GM12878 (cell line): ENCODE measurements at regions not wholly inside any gene's neighbourhood (a gene's known extent, or its start where the extent isn't known, plus 50 kb on each side); places are given as distances from the start of the nearest gene placed in this dataset.

Experiments used
- ATAC-seq: fragments of 200-7000 bp; cut with Tn5 transposase; 3 replicates; pipeline ENCODE4 v1.9.1; 2020; ENCODE audit warnings: mild to moderate bottlenecking, moderate library complexity
- BruUV-seq: library from RNA; stranded (reverse); fragments of 400-500 nt; replicated peaks from 2 replicates; lab custom pipeline; 2021; lab: Mats Ljungman, UMichigan
- CTCF ChIA-PET: fragments of 300-600 bp; sonication (Branson Sonifier 250); formaldehyde crosslinking; extraction: SDS; loops from one replicate; lab custom pipeline; 2021; ENCODE audit warnings: inconsistent platforms; lab: Yijun Ruan, JAX
- POLR2A ChIA-PET: fragments of 350-600 bp; formaldehyde crosslinking; extraction: SDS; loops from one replicate; lab custom pipeline; 2021; ENCODE audit warnings: inconsistent platforms; lab: Charles Lee
- RAD21 ChIA-PET: fragments of 300-600 bp; sonication (Branson Sonifier 250); formaldehyde crosslinking; loops from one replicate; lab custom pipeline; 2023; ENCODE audit warnings: antibody characterized with exemption; ENCODE audit not compliant: unreplicated experiment; lab: Charles Lee
- SMC1A ChIA-PET: fragments of 300-600 bp; sonication (Branson Sonifier 250); formaldehyde crosslinking; loops from one replicate; lab custom pipeline; 2023; ENCODE audit not compliant: unreplicated experiment, uncharacterized antibody; lab: Charles Lee
- DNase-seq: peaks from one replicate; pipeline ENCODE4 v3.0.0-alpha.2; 2011; ENCODE audit warnings: low read depth, low spot score
- FAIRE-seq: peaks from 3 replicates; lab custom pipeline; 2011; peaks lifted over from hg19 to GRCh38; lab: Jason Lieb, UNC
- H2AFZ ChIP-seq: 2 replicates; pipeline ENCODE4 v1.6.0; 2011; ENCODE audit warnings: low read depth, low read length, control low read depth; ENCODE audit not compliant: control insufficient read depth
- H3K27ac ChIP-seq: 2 replicates; pipeline ENCODE4 v1.5.1; 2011; ENCODE audit warnings: control low read depth; ENCODE audit not compliant: control insufficient read depth, insufficient read depth
- H3K27me3 ChIP-seq, 2 experiments: replicated peaks in 1 of 2; 2 replicates each; pipeline versions ENCODE4 v1.6.0 to v1.6.1; 2011; ENCODE audit warnings: low read length in 1 of 2; ENCODE audit not compliant: control insufficient read depth in 2 of 2, insufficient read depth in 2 of 2
- H3K36me3 ChIP-seq, 2 experiments: 2 replicates each; pipeline ENCODE4 v1.5.1; 2011; ENCODE audit warnings: low read length in 1 of 2; ENCODE audit not compliant: control insufficient read depth in 2 of 2, insufficient read depth in 2 of 2
- H3K4me1 ChIP-seq: 2 replicates; pipeline ENCODE4 v1.6.1; 2011; ENCODE audit warnings: mild to moderate bottlenecking, low read length, moderate library complexity, mixed read lengths; ENCODE audit not compliant: control insufficient read depth, insufficient read depth
- H3K4me2 ChIP-seq: 2 replicates; pipeline ENCODE4 v1.6.0; 2011; ENCODE audit warnings: control low read depth; ENCODE audit not compliant: control insufficient read depth, insufficient read depth
- H3K4me3 ChIP-seq: fragments of 200-600 bp; sonication (generic); 2 replicates; pipeline ENCODE4 v1.5.1; 2016
- H3K79me2 ChIP-seq: 2 replicates; pipeline ENCODE4 v1.6.0; 2011; ENCODE audit warnings: low read length; ENCODE audit not compliant: control insufficient read depth, insufficient read depth
- H3K9ac ChIP-seq: 2 replicates; pipeline ENCODE4 v1.8.0; 2011; ENCODE audit warnings: low read length, control low read depth, mixed read lengths; ENCODE audit not compliant: control insufficient read depth, insufficient read depth
- H3K9me3 ChIP-seq: replicated peaks from 3 replicates; pipeline ENCODE4 v1.5.1; 2011; ENCODE audit warnings: mild to moderate bottlenecking, low read length; ENCODE audit not compliant: control insufficient read depth, insufficient read depth
- H4K20me1 ChIP-seq: 2 replicates; pipeline ENCODE4 v1.6.0; 2011; ENCODE audit not compliant: control insufficient read depth, insufficient read depth
- ASH2L ChIP-seq: fragments of 300-600, 200-600 bp; sonication (generic); IDR thresholded peaks from 2 replicates; pipeline ENCODE4 v1.6.1; 2017; ENCODE audit warnings: low read depth, mild to moderate bottlenecking, borderline replicate concordance
- BRCA1 ChIP-seq: IDR thresholded peaks from 2 replicates; pipeline ENCODE4 v1.6.1; 2011; ENCODE audit warnings: low read depth, low read length, improper control_type of control experiment
- CBX5 ChIP-seq: sonication (generic); IDR thresholded peaks from 2 replicates; pipeline ENCODE4 v1.6.1; 2016; ENCODE audit warnings: low read depth, moderate library complexity, mild to moderate bottlenecking, inconsistent platforms
- ETV6 ChIP-seq, 2 experiments: fragments of 450-650 bp in 1 of 2; IDR thresholded peaks in 1 of 2; conservative IDR thresholded peaks in 1 of 2; 2 replicates each; pipeline ENCODE4 v1.6.1; 2014; ENCODE audit warnings: antibody characterized with exemption in 1 of 2, borderline replicate concordance in 1 of 2, low read depth in 1 of 2, mild to moderate bottlenecking in 1 of 2, moderate library complexity in 1 of 2
- KAT2A ChIP-seq: conservative IDR thresholded peaks from 2 replicates; pipeline ENCODE4 v1.6.1; 2011; ENCODE audit warnings: low read depth, low read length; ENCODE audit not compliant: control insufficient read depth
- MEF2B ChIP-seq: fragments of 450-650 bp; IDR thresholded peaks from 2 replicates; pipeline ENCODE4 v1.6.1; 2018; ENCODE audit warnings: mild to moderate bottlenecking, moderate library complexity; ENCODE audit not compliant: partially characterized antibody, poor library complexity, severe bottlenecking
- NFIC ChIP-seq: IDR thresholded peaks from 2 replicates; pipeline ENCODE4 v1.6.1; 2012; ENCODE audit warnings: low read depth, mild to moderate bottlenecking, inconsistent platforms, low read length, moderate library complexity
- YY1 ChIP-seq: IDR thresholded peaks from 2 replicates; pipeline ENCODE4 v1.6.1; 2011; ENCODE audit warnings: low read depth, mild to moderate bottlenecking, low read length
- ZNF274 ChIP-seq: IDR thresholded peaks from one replicate; pipeline ENCODE4 v1.8.0; 2011; ENCODE audit not compliant: insufficient read length, insufficient read depth
- WGBS: methylation state at CpG from one replicate; pipeline ENCODE4 v1.1.6; 2016; ENCODE audit warnings: low lambda C conversion rate; ENCODE audit not compliant: insufficient replicate concordance, insufficient coverage; ENCODE audit errors: missing lambda C conversion rate; 5-methylcytosine and 5-hydroxymethylcytosine counted together
- in situ Hi-C: fragments of 300-500 bp; cut with MboI; formaldehyde crosslinking; loops from 9 replicates; pipeline ENCODE4 v1.14.3; 2018; ENCODE audit warnings: mixed read lengths
- intact Hi-C: fragments of 100-400 bp; cut with micrococcal nuclease; formaldehyde crosslinking; loops from one replicate; pipeline ENCODE4 v1.14.2; 2022; ENCODE audit not compliant: unreplicated experiment
- TF ChIP-seq, protein P1 (sequence below): fragments of 450-650 bp; IDR thresholded peaks from 2 replicates; pipeline ENCODE4 v1.6.1; 2017; ENCODE audit warnings: mild to moderate bottlenecking, moderate library complexity
- TF ChIP-seq, protein P2 (sequence below), 3 experiments: IDR thresholded peaks in 2 of 3; conservative IDR thresholded peaks in 1 of 3; 2 replicates each; pipeline ENCODE4 v1.5.1; 2011; ENCODE audit warnings: low read depth in 3 of 3, low read length in 3 of 3, mild to moderate bottlenecking in 3 of 3, control low read depth in 2 of 3, moderate library complexity in 2 of 3, inconsistent platforms in 1 of 3, mixed read lengths in 1 of 3; ENCODE audit not compliant: control insufficient read depth in 2 of 3, insufficient read depth in 1 of 3; ENCODE audit errors: extremely low read depth in 1 of 3
- TF ChIP-seq, protein P3 (sequence below): IDR thresholded peaks from 2 replicates; pipeline ENCODE4 v1.6.1; 2011; ENCODE audit warnings: borderline replicate concordance, low read depth, mild to moderate bottlenecking, moderate library complexity, mixed read lengths, low read length; ENCODE audit not compliant: insufficient read depth; ENCODE audit errors: extremely low read length

DNA sequence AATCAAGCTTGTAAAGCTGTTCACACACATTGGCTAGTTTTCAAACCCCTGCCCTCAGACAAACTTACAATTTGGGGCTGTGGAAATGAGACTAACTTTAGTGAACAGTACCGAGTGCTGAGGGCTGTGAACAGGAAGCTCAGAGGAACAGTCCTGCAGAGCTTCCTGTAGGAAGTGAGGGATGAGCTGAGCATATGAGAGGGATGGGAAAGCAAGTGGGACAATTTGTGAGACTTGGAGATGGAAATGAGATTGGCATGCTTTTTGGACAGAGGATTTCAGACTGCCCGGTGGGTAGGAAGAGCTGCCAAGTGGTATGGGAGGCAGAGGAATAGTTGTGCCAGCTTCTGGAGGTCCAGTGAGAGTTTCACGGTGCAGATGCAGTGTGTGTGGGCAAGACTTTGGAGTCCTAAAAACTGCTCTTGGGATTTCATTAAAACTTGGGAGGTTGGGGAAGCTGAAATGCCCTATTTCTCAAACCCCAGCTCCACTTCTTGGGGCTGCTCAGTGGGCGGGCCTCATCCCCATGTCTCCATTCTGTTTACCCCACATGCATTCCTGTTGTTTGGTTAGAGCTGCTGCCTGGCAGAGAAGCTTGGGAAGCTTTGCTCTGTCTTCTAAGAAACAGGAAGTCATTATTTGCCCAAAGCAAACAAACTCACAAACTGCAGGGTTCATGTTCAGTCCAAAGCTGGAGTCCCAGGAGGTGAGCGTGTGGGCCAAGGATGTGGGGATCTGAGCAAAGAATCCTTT lies 267.5 kb downstream of the ZSWIM6 start:
- no peak overlapping the region for H3K4me2 ChIP-seq
- no peaks in the 10 kb centered on the region; a peak in 1 of 4 replicates for H3K27me3 ChIP-seq
- no peak overlapping the region for H2AFZ ChIP-seq
- POLR2A ChIA-PET: interaction anchor here (0.5 to 0.7 kb wide), 2 partner anchors 51 to 175 kb away, joined by 3 to 5 read pairs; no protein-coding TSS in a partner anchor
- H3K9me3 ChIP-seq: no peaks in the 10 kb centered on the region
- ATAC-seq (no peak), FAIRE-seq (no peak), DNase-seq (no peak)
- CTCF ChIA-PET: no interaction called here
- H3K36me3 ChIP-seq: no peaks in the 10 kb centered on the region
- RAD21 ChIA-PET: interaction anchor here (0.8 kb wide), 1 partner anchor 58 kb away, joined by 4 read pairs; no protein-coding TSS in a partner anchor
- SMC1A ChIA-PET: interaction anchor here (0.6 to 1.4 kb wide), 3 partner anchors 17 to 421 kb away, joined by 3 to 4 read pairs (median 4); no protein-coding TSS in a partner anchor
- H4K20me1 ChIP-seq: 0 out of 2 replicates have a peak, but pooled peaks cover 3% of the 10 kb centered on the region
- no peak overlapping the region for H3K9ac ChIP-seq
- no peak for TF ChIP-seq ASH2L
- TF ChIP-seq BRCA1: no peak
- TF ChIP-seq, protein P1, sequence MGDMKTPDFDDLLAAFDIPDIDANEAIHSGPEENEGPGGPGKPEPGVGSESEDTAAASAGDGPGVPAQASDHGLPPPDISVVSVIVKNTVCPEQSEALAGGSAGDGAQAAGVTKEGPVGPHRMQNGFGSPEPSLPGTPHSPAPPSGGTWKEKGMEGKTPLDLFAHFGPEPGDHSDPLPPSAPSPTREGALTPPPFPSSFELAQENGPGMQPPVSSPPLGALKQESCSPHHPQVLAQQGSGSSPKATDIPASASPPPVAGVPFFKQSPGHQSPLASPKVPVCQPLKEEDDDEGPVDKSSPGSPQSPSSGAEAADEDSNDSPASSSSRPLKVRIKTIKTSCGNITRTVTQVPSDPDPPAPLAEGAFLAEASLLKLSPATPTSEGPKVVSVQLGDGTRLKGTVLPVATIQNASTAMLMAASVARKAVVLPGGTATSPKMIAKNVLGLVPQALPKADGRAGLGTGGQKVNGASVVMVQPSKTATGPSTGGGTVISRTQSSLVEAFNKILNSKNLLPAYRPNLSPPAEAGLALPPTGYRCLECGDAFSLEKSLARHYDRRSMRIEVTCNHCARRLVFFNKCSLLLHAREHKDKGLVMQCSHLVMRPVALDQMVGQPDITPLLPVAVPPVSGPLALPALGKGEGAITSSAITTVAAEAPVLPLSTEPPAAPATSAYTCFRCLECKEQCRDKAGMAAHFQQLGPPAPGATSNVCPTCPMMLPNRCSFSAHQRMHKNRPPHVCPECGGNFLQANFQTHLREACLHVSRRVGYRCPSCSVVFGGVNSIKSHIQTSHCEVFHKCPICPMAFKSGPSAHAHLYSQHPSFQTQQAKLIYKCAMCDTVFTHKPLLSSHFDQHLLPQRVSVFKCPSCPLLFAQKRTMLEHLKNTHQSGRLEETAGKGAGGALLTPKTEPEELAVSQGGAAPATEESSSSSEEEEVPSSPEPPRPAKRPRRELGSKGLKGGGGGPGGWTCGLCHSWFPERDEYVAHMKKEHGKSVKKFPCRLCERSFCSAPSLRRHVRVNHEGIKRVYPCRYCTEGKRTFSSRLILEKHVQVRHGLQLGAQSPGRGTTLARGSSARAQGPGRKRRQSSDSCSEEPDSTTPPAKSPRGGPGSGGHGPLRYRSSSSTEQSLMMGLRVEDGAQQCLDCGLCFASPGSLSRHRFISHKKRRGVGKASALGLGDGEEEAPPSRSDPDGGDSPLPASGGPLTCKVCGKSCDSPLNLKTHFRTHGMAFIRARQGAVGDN: no peak
- no peak for TF ChIP-seq CBX5
- TF ChIP-seq NFIC: no peak
- no peak for TF ChIP-seq MEF2B
- no peak for TF ChIP-seq YY1
- TF ChIP-seq ZNF274: no peak
- TF ChIP-seq, protein P2, sequence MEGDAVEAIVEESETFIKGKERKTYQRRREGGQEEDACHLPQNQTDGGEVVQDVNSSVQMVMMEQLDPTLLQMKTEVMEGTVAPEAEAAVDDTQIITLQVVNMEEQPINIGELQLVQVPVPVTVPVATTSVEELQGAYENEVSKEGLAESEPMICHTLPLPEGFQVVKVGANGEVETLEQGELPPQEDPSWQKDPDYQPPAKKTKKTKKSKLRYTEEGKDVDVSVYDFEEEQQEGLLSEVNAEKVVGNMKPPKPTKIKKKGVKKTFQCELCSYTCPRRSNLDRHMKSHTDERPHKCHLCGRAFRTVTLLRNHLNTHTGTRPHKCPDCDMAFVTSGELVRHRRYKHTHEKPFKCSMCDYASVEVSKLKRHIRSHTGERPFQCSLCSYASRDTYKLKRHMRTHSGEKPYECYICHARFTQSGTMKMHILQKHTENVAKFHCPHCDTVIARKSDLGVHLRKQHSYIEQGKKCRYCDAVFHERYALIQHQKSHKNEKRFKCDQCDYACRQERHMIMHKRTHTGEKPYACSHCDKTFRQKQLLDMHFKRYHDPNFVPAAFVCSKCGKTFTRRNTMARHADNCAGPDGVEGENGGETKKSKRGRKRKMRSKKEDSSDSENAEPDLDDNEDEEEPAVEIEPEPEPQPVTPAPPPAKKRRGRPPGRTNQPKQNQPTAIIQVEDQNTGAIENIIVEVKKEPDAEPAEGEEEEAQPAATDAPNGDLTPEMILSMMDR (IDR thresholded peaks at IDR 0.05 in 2 of 3, conservative IDR thresholded peaks at IDR 0.05 in 1 of 3; ENCODE audit: control insufficient read depth in 2 of 3, extremely low read depth in 1 of 3, insufficient read depth in 1 of 3, low read depth in 3 of 3, low read length in 3 of 3): no peak
- no peak for TF ChIP-seq ETV6 (conservative IDR thresholded peaks at IDR 0.05 in 1 of 2, IDR thresholded peaks at IDR 0.05 in 1 of 2; ENCODE audit: borderline replicate concordance in 1 of 2, low read depth in 1 of 2)
- TF ChIP-seq, protein P3, sequence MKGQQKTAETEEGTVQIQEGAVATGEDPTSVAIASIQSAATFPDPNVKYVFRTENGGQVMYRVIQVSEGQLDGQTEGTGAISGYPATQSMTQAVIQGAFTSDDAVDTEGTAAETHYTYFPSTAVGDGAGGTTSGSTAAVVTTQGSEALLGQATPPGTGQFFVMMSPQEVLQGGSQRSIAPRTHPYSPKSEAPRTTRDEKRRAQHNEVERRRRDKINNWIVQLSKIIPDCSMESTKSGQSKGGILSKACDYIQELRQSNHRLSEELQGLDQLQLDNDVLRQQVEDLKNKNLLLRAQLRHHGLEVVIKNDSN: no peak
- no peak for TF ChIP-seq KAT2A
- intact Hi-C loops: no loop called here
- H3K4me1 ChIP-seq: no peaks in the 10 kb centered on the region
- WGBS: 46% methylated on average over 5 of the region's 5 CpGs
- no TSS peak for BruUV-seq
- no peaks in the 10 kb centered on the region for H3K79me2 ChIP-seq
- H3K27ac ChIP-seq: no peak overlapping the region
- no peak overlapping the region for H3K4me3 ChIP-seq
- in situ Hi-C loops: no loop called here
